H9 (cell line): ENCODE measurements at regions not wholly inside any gene's neighbourhood (a gene's known extent, or its start where the extent isn't known, plus 50 kb on each side); places are given as distances from the start of the nearest gene placed in this dataset.

Source experiments
- DNase-seq: peaks from one replicate; pipeline ENCODE4 v3.0.0-alpha.2; 2017
- H2AFZ ChIP-seq: one replicate; pipeline ENCODE4 v1.6.1; 2013; ENCODE audit warnings: mild to moderate bottlenecking, low read length, control low read depth, moderate library complexity
- H2AK5ac ChIP-seq: 2 replicates; pipeline ENCODE4 v1.6.1; 2013; ENCODE audit warnings: low read length, control low read depth, mixed read lengths; ENCODE audit not compliant: insufficient read length
- H2BK120ac ChIP-seq: one replicate; pipeline ENCODE4 v1.6.1; 2013; ENCODE audit warnings: low read depth, mild to moderate bottlenecking, low read length, control low read depth, inconsistent platforms; ENCODE audit not compliant: poor library complexity, severe bottlenecking
- H2BK12ac ChIP-seq: 2 replicates; pipeline ENCODE4 v1.6.1; 2013; ENCODE audit warnings: low read length, control low read depth, mixed read lengths, low read depth; ENCODE audit not compliant: insufficient read length
- H2BK15ac ChIP-seq: 2 replicates; pipeline ENCODE4 v1.6.1; 2013; ENCODE audit warnings: low read depth, low read length, control low read depth
- H2BK20ac ChIP-seq: one replicate; pipeline ENCODE4 v1.6.1; 2013; ENCODE audit warnings: low read depth, mild to moderate bottlenecking, low read length, control low read depth, inconsistent platforms; ENCODE audit not compliant: poor library complexity, severe bottlenecking
- H2BK5ac ChIP-seq: 2 replicates; pipeline ENCODE4 v1.6.1; 2013; ENCODE audit warnings: low read length, control low read depth, mixed read lengths; ENCODE audit not compliant: insufficient read length
- H3K14ac ChIP-seq: 2 replicates; pipeline ENCODE4 v1.6.1; 2013; ENCODE audit warnings: low read length, control low read depth; ENCODE audit not compliant: insufficient read depth
- H3K18ac ChIP-seq: 2 replicates; pipeline ENCODE4 v1.6.1; 2013; ENCODE audit warnings: low read depth, mild to moderate bottlenecking, mixed read lengths, low read length, control low read depth; ENCODE audit not compliant: insufficient read length
- H3K23ac ChIP-seq: 2 replicates; pipeline ENCODE4 v1.6.1; 2013; ENCODE audit warnings: low read length, control low read depth, mixed read lengths, low read depth; ENCODE audit not compliant: insufficient read length
- H3K23me2 ChIP-seq: 2 replicates; pipeline ENCODE4 v1.6.1; 2013; ENCODE audit warnings: low read depth, mild to moderate bottlenecking, mixed read lengths, low read length, control low read depth; ENCODE audit not compliant: insufficient read length, poor library complexity, severe bottlenecking
- H3K27ac ChIP-seq: 2 replicates; pipeline ENCODE4 v1.5.1; 2013; ENCODE audit warnings: low read length, control low read depth, mixed read lengths, low read depth; ENCODE audit not compliant: insufficient read length
- H3K27me3 ChIP-seq: 2 replicates; pipeline ENCODE4 v1.6.1; 2013; ENCODE audit warnings: low read length, control low read depth, inconsistent platforms; ENCODE audit not compliant: insufficient read depth
- H3K4ac ChIP-seq: 2 replicates; pipeline ENCODE4 v1.6.1; 2013; ENCODE audit warnings: low read depth, mild to moderate bottlenecking, control low read depth, inconsistent platforms, low read length, moderate library complexity
- H3K4me1 ChIP-seq: 2 replicates; pipeline ENCODE4 v1.6.1; 2013; ENCODE audit warnings: low read length, control low read depth, inconsistent platforms; ENCODE audit not compliant: insufficient read depth
- H3K4me2 ChIP-seq: 2 replicates; pipeline ENCODE4 v1.6.1; 2013; ENCODE audit warnings: low read length, control low read depth, mixed read lengths; ENCODE audit not compliant: insufficient read length, insufficient read depth
- H3K56ac ChIP-seq: 2 replicates; pipeline ENCODE4 v1.6.1; 2013; ENCODE audit warnings: low read depth, mild to moderate bottlenecking, mixed read lengths, low read length, control low read depth; ENCODE audit not compliant: insufficient read length
- H3K79me1 ChIP-seq: 2 replicates; pipeline ENCODE4 v1.6.1; 2013; ENCODE audit warnings: low read depth, mild to moderate bottlenecking, moderate library complexity, low read length, control low read depth, inconsistent platforms; ENCODE audit not compliant: insufficient read depth, poor library complexity, severe bottlenecking
- H3K79me2 ChIP-seq: 2 replicates; pipeline ENCODE4 v1.6.1; 2013; ENCODE audit warnings: low read length, control low read depth, inconsistent platforms; ENCODE audit not compliant: insufficient read depth
- H3K9ac ChIP-seq: 2 replicates; pipeline ENCODE4 v1.6.1; 2013; ENCODE audit warnings: low read length, control low read depth, mixed read lengths; ENCODE audit not compliant: insufficient read length; ENCODE audit errors: extremely low read depth
- H3K9me3 ChIP-seq: one replicate; pipeline ENCODE4 v1.6.1; 2013; ENCODE audit warnings: low read depth, low read length, inconsistent platforms; ENCODE audit not compliant: control insufficient read depth
- H3T11ph ChIP-seq: one replicate; pipeline ENCODE4 v1.6.1; 2013; ENCODE audit warnings: mild to moderate bottlenecking, low read length, control low read depth, inconsistent platforms
- H4K20me1 ChIP-seq: one replicate; pipeline ENCODE4 v1.6.1; 2013; ENCODE audit not compliant: control insufficient read depth, insufficient read length, insufficient read depth
- H4K5ac ChIP-seq: 2 replicates; pipeline ENCODE4 v1.6.1; 2013; ENCODE audit warnings: low read depth, mild to moderate bottlenecking, mixed read lengths, low read length, control low read depth; ENCODE audit not compliant: insufficient read length
- H4K8ac ChIP-seq: replicated peaks from 2 replicates; pipeline ENCODE4 v1.6.1; 2013; ENCODE audit warnings: low read length, control low read depth, mixed read lengths, low read depth; ENCODE audit not compliant: insufficient read length
- H4K91ac ChIP-seq: 2 replicates; pipeline ENCODE4 v1.6.1; 2013; ENCODE audit warnings: low read depth, mild to moderate bottlenecking, moderate library complexity, mixed read lengths, low read length, control low read depth; ENCODE audit not compliant: insufficient read length
- H3K27ac Mint-ChIP-seq, 3 experiments: 2 replicates in 2 of 3; 3 replicates in 1 of 3; pipeline ENCODE4 v1.8.0; 2020 to 2021; ENCODE audit warnings: mixed read lengths in 3 of 3, mild to moderate bottlenecking in 1 of 3, moderate library complexity in 1 of 3
- H3K27me3 Mint-ChIP-seq: 2 replicates; pipeline ENCODE4 v1.8.0; 2021; ENCODE audit warnings: low read depth, mild to moderate bottlenecking, moderate library complexity, mixed read lengths
- H3K36me3 Mint-ChIP-seq, 3 experiments: 2 replicates in 2 of 3; 3 replicates in 1 of 3; pipeline ENCODE4 v1.8.0; 2020 to 2021; ENCODE audit warnings: low read depth in 3 of 3, mixed read lengths in 3 of 3; ENCODE audit not compliant: insufficient read depth in 1 of 3
- H3K4me1 Mint-ChIP-seq, 2 experiments: 2 replicates each; pipeline ENCODE4 v1.8.0; 2020; ENCODE audit warnings: mixed read lengths in 2 of 2
- H3K4me3 Mint-ChIP-seq, 2 experiments: 2 replicates in 1 of 2; 3 replicates in 1 of 2; pipeline ENCODE4 v1.8.0; 2020 to 2021; ENCODE audit warnings: mild to moderate bottlenecking in 2 of 2, mixed read lengths in 2 of 2, moderate library complexity in 1 of 2
- H3K9me3 Mint-ChIP-seq, 2 experiments: 2 replicates in 1 of 2; 3 replicates in 1 of 2; pipeline ENCODE4 v1.8.0; 2020; ENCODE audit warnings: mild to moderate bottlenecking in 2 of 2, mixed read lengths in 2 of 2, moderate library complexity in 1 of 2
- WGBS: extraction: QIAGEN DNeasy Blood & Tissue Kit; methylation state at CpG from one replicate; pipeline ENCODE4 v1.1.7; 2013; ENCODE audit warnings: missing lambda C conversion rate, low lambda C conversion rate, mixed read lengths; ENCODE audit not compliant: insufficient read length; ENCODE audit errors: extremely low coverage; 5-methylcytosine and 5-hydroxymethylcytosine counted together
- TF ChIP-seq, protein P1 (sequence below): fragments of 200-600 bp; sonication (generic); conservative IDR thresholded peaks from 3 replicates; pipeline ENCODE4 v1.8.0; 2021; ENCODE audit warnings: antibody characterized with exemption, mild to moderate bottlenecking

DNA sequence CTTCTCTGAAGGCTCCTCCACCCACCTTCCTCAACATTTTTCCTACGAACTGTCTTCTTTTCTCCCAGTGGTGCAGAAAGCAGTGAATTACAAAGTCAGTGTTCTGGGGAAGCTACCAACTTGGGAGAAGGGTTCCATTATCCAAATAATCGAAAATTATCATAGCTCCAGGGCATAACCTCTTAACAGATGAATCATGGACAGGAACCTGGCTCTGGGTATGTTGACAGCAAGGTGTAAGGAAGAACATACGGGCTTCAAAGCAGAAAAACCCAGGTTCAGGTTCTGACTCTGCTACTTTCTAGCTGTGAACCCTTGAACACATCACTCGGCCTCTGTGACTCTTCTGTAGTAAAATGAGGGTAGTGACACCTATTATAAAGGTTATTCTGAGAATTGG lies 351.3 kb downstream of the ENC1 start:
- H3K18ac ChIP-seq: no peak overlapping the region
- no peak overlapping the region for H3K9ac ChIP-seq
- H2BK12ac ChIP-seq: no peak overlapping the region
- Mint-ChIP-seq H3K36me3 (no peaks in the 10 kb centered on the region), H3K4me3 (no peak overlapping the region), H3K27me3 (peaks cover 2% of the 10 kb centered on the region; the same call in 1 of the 2 replicates), H3K4me1 (peaks cover 0 to 4% of the 10 kb centered on the region in 2 experiments; a peak in 1 of 4 replicates), H3K9me3 (no peaks in the 10 kb centered on the region), H3K27ac (no peak overlapping the region)
- no peak for DNase-seq
- no peak overlapping the region for H4K5ac ChIP-seq
- no peak overlapping the region for H2BK20ac ChIP-seq
- no peaks in the 10 kb centered on the region for H4K20me1 ChIP-seq
- H3K56ac ChIP-seq: no peak overlapping the region
- no peaks in the 10 kb centered on the region for H3K79me1 ChIP-seq
- no peak overlapping the region for H2AK5ac ChIP-seq
- no peak overlapping the region for H3K4ac ChIP-seq
- no peak overlapping the region for H2BK15ac ChIP-seq
- H3K4me1 ChIP-seq: no peaks in the 10 kb centered on the region
- no peak overlapping the region for H4K91ac ChIP-seq
- H3T11ph ChIP-seq: no peak overlapping the region
- no peak overlapping the region for H2BK5ac ChIP-seq
- H2AFZ ChIP-seq: no peak overlapping the region
- H3K27me3 ChIP-seq: no peaks in the 10 kb centered on the region
- TF ChIP-seq, protein P1, sequence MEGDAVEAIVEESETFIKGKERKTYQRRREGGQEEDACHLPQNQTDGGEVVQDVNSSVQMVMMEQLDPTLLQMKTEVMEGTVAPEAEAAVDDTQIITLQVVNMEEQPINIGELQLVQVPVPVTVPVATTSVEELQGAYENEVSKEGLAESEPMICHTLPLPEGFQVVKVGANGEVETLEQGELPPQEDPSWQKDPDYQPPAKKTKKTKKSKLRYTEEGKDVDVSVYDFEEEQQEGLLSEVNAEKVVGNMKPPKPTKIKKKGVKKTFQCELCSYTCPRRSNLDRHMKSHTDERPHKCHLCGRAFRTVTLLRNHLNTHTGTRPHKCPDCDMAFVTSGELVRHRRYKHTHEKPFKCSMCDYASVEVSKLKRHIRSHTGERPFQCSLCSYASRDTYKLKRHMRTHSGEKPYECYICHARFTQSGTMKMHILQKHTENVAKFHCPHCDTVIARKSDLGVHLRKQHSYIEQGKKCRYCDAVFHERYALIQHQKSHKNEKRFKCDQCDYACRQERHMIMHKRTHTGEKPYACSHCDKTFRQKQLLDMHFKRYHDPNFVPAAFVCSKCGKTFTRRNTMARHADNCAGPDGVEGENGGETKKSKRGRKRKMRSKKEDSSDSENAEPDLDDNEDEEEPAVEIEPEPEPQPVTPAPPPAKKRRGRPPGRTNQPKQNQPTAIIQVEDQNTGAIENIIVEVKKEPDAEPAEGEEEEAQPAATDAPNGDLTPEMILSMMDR: no peak
- no peak overlapping the region for H3K4me2 ChIP-seq
- no peak overlapping the region for H3K14ac ChIP-seq
- H3K23ac ChIP-seq: no peak overlapping the region
- H2BK120ac ChIP-seq: no peak overlapping the region
- no peak overlapping the region for H4K8ac ChIP-seq
- H3K23me2 ChIP-seq: no peaks in the 10 kb centered on the region
- WGBS: no CpG with 5 or more reads among the region's 4 CpGs
- H3K9me3 ChIP-seq: no peaks in the 10 kb centered on the region
- H3K79me2 ChIP-seq: no peaks in the 10 kb centered on the region
- H3K27ac ChIP-seq: no peak overlapping the region
